OCI-LY3 (cell line): ENCODE measurements at regions not wholly inside any gene's neighbourhood (a gene's known extent, or its start where the extent isn't known, plus 50 kb on each side); places are given as distances from the start of the nearest gene placed in this dataset.

Experiments used
- EZH2phosphoT487 ChIP-seq: fragments of 200-600 bp; shearing (Covaris generic); IDR thresholded peaks from 2 replicates; pipeline ENCODE4 v1.6.1; 2018; ENCODE audit warnings: antibody characterized with exemption, mixed run types, low read depth
- TF ChIP-seq, protein P1 (sequence below): fragments of 200-600, 300-600 bp; sonication (generic); IDR thresholded peaks from 2 replicates; pipeline ENCODE4 v1.5.1; 2014; ENCODE audit warnings: antibody characterized with exemption, low read length, low read depth

DNA sequence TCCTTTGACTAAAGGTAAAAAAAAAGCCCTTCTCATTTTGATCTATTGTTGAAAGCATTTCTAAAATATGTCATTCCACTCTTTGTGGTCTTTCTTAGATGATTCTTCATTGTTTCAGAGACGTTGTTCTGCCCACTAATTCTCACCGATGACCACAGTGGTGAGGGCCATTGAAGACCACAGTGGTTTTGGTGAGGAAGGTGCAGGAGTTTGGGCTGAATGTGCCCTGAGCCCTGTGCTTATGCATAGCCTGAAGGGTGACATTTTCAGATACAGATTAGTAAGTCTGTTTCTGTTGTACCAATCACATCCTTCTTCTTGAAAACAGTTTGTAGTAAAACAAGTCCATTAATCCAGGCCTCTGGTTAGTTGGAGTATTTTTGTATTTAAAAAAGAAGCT, 251.3 kb upstream of the ATP5MC3 start:
- TF ChIP-seq, protein P1, sequence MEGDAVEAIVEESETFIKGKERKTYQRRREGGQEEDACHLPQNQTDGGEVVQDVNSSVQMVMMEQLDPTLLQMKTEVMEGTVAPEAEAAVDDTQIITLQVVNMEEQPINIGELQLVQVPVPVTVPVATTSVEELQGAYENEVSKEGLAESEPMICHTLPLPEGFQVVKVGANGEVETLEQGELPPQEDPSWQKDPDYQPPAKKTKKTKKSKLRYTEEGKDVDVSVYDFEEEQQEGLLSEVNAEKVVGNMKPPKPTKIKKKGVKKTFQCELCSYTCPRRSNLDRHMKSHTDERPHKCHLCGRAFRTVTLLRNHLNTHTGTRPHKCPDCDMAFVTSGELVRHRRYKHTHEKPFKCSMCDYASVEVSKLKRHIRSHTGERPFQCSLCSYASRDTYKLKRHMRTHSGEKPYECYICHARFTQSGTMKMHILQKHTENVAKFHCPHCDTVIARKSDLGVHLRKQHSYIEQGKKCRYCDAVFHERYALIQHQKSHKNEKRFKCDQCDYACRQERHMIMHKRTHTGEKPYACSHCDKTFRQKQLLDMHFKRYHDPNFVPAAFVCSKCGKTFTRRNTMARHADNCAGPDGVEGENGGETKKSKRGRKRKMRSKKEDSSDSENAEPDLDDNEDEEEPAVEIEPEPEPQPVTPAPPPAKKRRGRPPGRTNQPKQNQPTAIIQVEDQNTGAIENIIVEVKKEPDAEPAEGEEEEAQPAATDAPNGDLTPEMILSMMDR = no peak
- TF ChIP-seq EZH2phosphoT487 = no peak
